ENCODE measurements at regions not wholly inside any gene's neighbourhood (a gene's known extent, or its start where the extent isn't known, plus 50 kb on each side); places are given as distances from the start of the nearest gene placed in this dataset.

GRCh38 chr5:106185661-106186081 is 1485.1 kb downstream of the EFNA5 start:
- intact Hi-C loops (cut with DNase I) = no loop called here
- no peak for DNase-seq

GRCh38 chr5:106174903-106175302 is 1495.8 kb downstream of the EFNA5 start:
- Histone ChIP-seq H3K9me3 (no peaks in the 10 kb centered on the region), H3K27me3 (ENCODE audit: insufficient read depth in 3 of 3, low read length in 2 of 3) (no peaks in the 10 kb centered on the region), H3K27ac (no peak overlapping the region), H3K4me1 (no peaks in the 10 kb centered on the region), H3K36me3 (ENCODE audit: insufficient read depth in 1 of 2, low read depth in 1 of 2) (no peaks in the 10 kb centered on the region), H3K4me3 (no peak overlapping the region)
- DNase-seq (no peak), ATAC-seq (no peak)
- TF ChIP-seq, protein P1, sequence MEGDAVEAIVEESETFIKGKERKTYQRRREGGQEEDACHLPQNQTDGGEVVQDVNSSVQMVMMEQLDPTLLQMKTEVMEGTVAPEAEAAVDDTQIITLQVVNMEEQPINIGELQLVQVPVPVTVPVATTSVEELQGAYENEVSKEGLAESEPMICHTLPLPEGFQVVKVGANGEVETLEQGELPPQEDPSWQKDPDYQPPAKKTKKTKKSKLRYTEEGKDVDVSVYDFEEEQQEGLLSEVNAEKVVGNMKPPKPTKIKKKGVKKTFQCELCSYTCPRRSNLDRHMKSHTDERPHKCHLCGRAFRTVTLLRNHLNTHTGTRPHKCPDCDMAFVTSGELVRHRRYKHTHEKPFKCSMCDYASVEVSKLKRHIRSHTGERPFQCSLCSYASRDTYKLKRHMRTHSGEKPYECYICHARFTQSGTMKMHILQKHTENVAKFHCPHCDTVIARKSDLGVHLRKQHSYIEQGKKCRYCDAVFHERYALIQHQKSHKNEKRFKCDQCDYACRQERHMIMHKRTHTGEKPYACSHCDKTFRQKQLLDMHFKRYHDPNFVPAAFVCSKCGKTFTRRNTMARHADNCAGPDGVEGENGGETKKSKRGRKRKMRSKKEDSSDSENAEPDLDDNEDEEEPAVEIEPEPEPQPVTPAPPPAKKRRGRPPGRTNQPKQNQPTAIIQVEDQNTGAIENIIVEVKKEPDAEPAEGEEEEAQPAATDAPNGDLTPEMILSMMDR (IDR thresholded peaks at IDR 0.05) = no peak
- intact Hi-C loops (cut with DNase I) = no loop called here
- WGBS, 3 donors = 87 to 96% (median 90%) methylated on average over 3 of the region's 3 CpGs

More at GRCh38 chr5:106185661-106186081, 1485.1 kb downstream of the EFNA5 start:
- Histone ChIP-seq H3K27me3 (ENCODE audit: insufficient read depth in 3 of 3, low read length in 2 of 3) (no peaks in the 10 kb centered on the region), H3K27ac (no peak overlapping the region), H3K36me3 (ENCODE audit: insufficient read depth in 1 of 2, low read depth in 1 of 2) (no peaks in the 10 kb centered on the region), H3K4me3 (no peak overlapping the region), H3K9me3 (no peaks in the 10 kb centered on the region), H3K4me1 (no peaks in the 10 kb centered on the region)
- no peak for ATAC-seq
- 78 to 81% (median 81%) methylated on average over 3 of the region's 3 CpGs for WGBS, 3 donors
- TF ChIP-seq, protein P1 (IDR thresholded peaks at IDR 0.05) = no peak

DNA sequence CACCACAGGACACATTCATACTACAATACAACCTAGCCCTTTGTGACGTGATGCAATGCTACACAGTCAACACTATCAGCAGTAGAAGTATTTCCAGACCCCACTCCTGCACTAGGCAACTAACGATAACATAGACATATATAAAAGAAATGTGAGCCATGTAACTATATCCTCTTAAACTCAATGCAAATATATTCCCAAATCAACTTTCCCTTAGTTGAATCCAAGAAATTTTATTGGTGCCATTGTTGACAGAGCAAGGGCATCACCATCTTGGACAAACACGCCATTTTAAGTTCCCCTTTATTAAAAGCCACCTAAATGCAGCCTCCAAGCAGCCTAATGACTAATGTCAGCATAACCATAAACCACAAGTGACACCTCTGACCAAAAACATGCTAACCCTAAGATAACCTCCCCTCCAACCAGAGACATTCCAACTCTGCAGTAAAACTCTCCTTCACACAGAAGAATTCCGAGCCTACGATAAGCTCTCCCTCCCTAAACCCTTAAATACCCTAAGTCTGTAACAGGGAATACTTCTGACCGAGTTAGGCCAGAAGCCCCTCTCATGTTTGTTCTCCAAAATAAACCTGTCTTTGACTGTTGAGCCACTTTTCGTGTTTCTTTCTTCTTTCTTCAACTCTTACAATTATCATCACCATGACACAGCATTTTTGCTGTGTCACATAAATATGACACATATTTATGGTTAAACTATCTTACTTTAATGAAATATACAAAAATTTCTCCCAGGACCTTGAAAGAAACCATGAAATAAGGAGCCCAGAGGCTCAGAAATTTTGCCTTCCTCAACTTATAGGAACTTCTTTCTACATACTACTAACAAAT is 1497.8 kb downstream of the EFNA5 start:
- DNase-seq = no peak
- TF ChIP-seq, protein P1 (IDR thresholded peaks at IDR 0.05) = no peak
- Histone ChIP-seq H3K9me3 (no peaks in the 10 kb centered on the region), H3K4me1 (no peaks in the 10 kb centered on the region), H3K4me3 (no peak overlapping the region), H3K27ac (no peak overlapping the region), H3K36me3 (ENCODE audit: insufficient read depth in 1 of 2, low read depth in 1 of 2) (no peaks in the 10 kb centered on the region), H3K27me3 (ENCODE audit: insufficient read depth in 3 of 3, low read length in 2 of 3) (no peaks in the 10 kb centered on the region)
- intact Hi-C loops (cut with DNase I) = no loop called here
- WGBS, 3 donors = 84 to 87% (median 85%) methylated on average over 7 of the region's 7 CpGs
- ATAC-seq = no peak

DNA sequence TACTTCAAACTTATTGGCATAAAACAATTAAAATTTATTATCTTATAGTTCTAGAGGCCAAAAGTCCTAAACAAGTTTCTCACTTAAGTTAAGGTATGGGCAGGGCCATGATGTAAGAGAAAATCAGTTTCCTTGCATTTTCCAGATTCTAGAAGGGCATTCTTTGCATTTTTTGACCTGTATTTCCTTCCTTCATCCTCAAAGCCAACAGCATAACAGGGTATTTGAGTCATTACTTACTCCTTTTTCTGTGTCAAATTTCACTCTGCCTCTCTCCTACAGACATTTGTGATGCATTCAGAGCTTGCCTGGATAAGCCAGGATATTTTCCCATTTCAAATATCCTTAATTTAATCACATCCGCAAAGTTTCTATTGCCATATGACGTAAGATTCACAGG is 1499.0 kb downstream of the EFNA5 start:
- Histone ChIP-seq H3K27me3 (ENCODE audit: insufficient read depth in 3 of 3, low read length in 2 of 3) (no peaks in the 10 kb centered on the region), H3K4me3 (no peak overlapping the region), H3K4me1 (no peaks in the 10 kb centered on the region), H3K9me3 (no peaks in the 10 kb centered on the region), H3K27ac (no peak overlapping the region), H3K36me3 (ENCODE audit: insufficient read depth in 1 of 2, low read depth in 1 of 2) (no peaks in the 10 kb centered on the region)
- intact Hi-C loops (cut with DNase I) = no loop called here
- ATAC-seq = no peak
- TF ChIP-seq, protein P1 (IDR thresholded peaks at IDR 0.05) = no peak
- 77 to 89% (median 87%) methylated on average over 2 of the region's 2 CpGs for WGBS, 3 donors
- DNase-seq = no peak

DNA sequence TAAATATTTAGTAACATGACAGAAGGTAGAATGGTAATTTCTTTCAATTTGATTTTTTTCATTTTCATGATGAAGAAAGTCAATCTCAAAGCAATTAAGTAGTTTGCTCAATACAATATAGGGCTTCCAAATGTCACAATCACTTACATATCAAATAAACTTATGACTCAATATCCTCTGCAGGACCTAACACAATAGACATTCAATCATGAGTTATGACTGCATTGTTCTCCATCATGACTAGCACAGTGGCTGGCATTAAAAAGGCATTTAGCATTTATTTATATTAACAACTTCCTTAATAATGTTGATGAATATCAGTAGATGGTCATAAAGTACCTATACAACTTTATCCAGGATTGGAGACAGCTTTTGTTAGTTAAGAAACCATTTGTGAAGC is 1499.6 kb downstream of the EFNA5 start:
- H3K27ac ChIP-seq = no peak overlapping the region
- H3K9me3 ChIP-seq = no peaks in the 10 kb centered on the region
- no peak for DNase-seq
- H3K27me3 ChIP-seq (ENCODE audit: insufficient read depth in 3 of 3, low read length in 2 of 3) = no peaks in the 10 kb centered on the region
- ATAC-seq = no peak
- no peak overlapping the region for H3K4me3 ChIP-seq
- no peaks in the 10 kb centered on the region for H3K4me1 ChIP-seq
- TF ChIP-seq, protein P1 (IDR thresholded peaks at IDR 0.05) = no peak
- no peaks in the 10 kb centered on the region for H3K36me3 ChIP-seq (ENCODE audit: insufficient read depth in 1 of 2, low read depth in 1 of 2)
- intact Hi-C loops (cut with DNase I) = no loop called here
